GM12891 (cell line): ENCODE measurements at regions not wholly inside any gene's neighbourhood (a gene's known extent, or its start where the extent isn't known, plus 50 kb on each side); places are given as distances from the start of the nearest gene placed in this dataset.

Experiments
- POLR2A ChIP-seq: IDR thresholded peaks from 2 replicates; pipeline ENCODE4 v1.6.1; 2011; ENCODE audit warnings: low read depth, low read length, control low read depth
- POLR2AphosphoS5 ChIP-seq: IDR thresholded peaks from 2 replicates; pipeline ENCODE4 v1.6.1; 2011; ENCODE audit warnings: low read depth, low read length, control low read depth
- SPI1 ChIP-seq: IDR thresholded peaks from 2 replicates; pipeline ENCODE4 v1.6.1; 2011; ENCODE audit warnings: low read depth, low read length, control low read depth
- TAF1 ChIP-seq: IDR thresholded peaks from 2 replicates; pipeline ENCODE4 v1.6.1; 2011; ENCODE audit warnings: low read depth, low read length, control low read depth

GRCh38 chr5:122680623-122681350, 94.1 kb upstream of the SNX2 start:
- TF ChIP-seq POLR2A (no peak), TAF1 (no peak), POLR2AphosphoS5 (no peak), SPI1 (no peak)
